ENCODE measurements at regions not wholly inside any gene's neighbourhood (a gene's known extent, or its start where the extent isn't known, plus 50 kb on each side); places are given as distances from the start of the nearest gene placed in this dataset.

GRCh38 chr6:80480421-80481157 lies 374.1 kb downstream of the BCKDHB start:
- DNase-seq: peak; percentile 80

GRCh38 chr6:80478030-80478429 lies 371.6 kb downstream of the BCKDHB start:
- peak; percentile 74 for DNase-seq

GRCh38 chr6:80477591-80477990 lies 371.1 kb downstream of the BCKDHB start:
- peak; percentile 72 for DNase-seq

GRCh38 chr6:80472271-80472670 lies 365.8 kb downstream of the BCKDHB start:
- DNase-seq: no peak

GRCh38 chr6:80469977-80470376 lies 363.5 kb downstream of the BCKDHB start:
- no peak for DNase-seq

GRCh38 chr6:80468398-80468797 lies 361.9 kb downstream of the BCKDHB start:
- no peak for DNase-seq

GRCh38 chr6:80467408-80467807 lies 360.9 kb downstream of the BCKDHB start:
- DNase-seq: no peak

GRCh38 chr6:80466981-80467380 lies 360.5 kb downstream of the BCKDHB start:
- DNase-seq: peak; percentile 87

GRCh38 chr6:80465513-80465912 lies 359.0 kb downstream of the BCKDHB start:
- DNase-seq: no peak

GRCh38 chr6:80464901-80465300 lies 358.4 kb downstream of the BCKDHB start:
- no peak for DNase-seq

GRCh38 chr6:80463197-80463596 lies 356.7 kb downstream of the BCKDHB start:
- DNase-seq: no peak

GRCh38 chr6:80460257-80460865 lies 353.9 kb downstream of the BCKDHB start:
- peak; percentile 56 for DNase-seq

- peak; percentile 97 for DNase-seq
These were observed 351.0 kb downstream of the BCKDHB start for GRCh38 chr6:80457439-80457933.

- DNase-seq: no peak
These were observed 350.4 kb downstream of the BCKDHB start for GRCh38 chr6:80456724-80457438.

- DNase-seq: peak; percentile 96
These were observed 348.3 kb downstream of the BCKDHB start for GRCh38 chr6:80454661-80455365.

- peak; percentile 99 for DNase-seq
These were observed 347.7 kb downstream of the BCKDHB start for GRCh38 chr6:80454197-80454596.

- no peak for DNase-seq
These were observed 343.3 kb downstream of the BCKDHB start for GRCh38 chr6:80449726-80450125.

- no peak for DNase-seq
These were observed 340.1 kb downstream of the BCKDHB start for GRCh38 chr6:80446454-80447045.

GRCh38 chr6:80445751-80446150 lies 339.3 kb downstream of the BCKDHB start:
- no peak for DNase-seq

- DNase-seq: peak; percentile 43
These were observed 335.9 kb downstream of the BCKDHB start for GRCh38 chr6:80442366-80442765.

- DNase-seq: no peak
These were observed 334.7 kb downstream of the BCKDHB start for GRCh38 chr6:80441131-80441530.

GRCh38 chr6:80440496-80441115 lies 334.1 kb downstream of the BCKDHB start:
- no peak for DNase-seq
